Ishikawa (cell line): ENCODE measurements at regions not wholly inside any gene's neighbourhood (a gene's known extent, or its start where the extent isn't known, plus 50 kb on each side); places are given as distances from the start of the nearest gene placed in this dataset.

ENCODE experiments used
- TAF1 ChIP-seq: IDR thresholded peaks from 2 replicates; pipeline ENCODE4 v1.6.1; 2012; ENCODE audit warnings: low read depth, mild to moderate bottlenecking
- TF ChIP-seq, protein P1 (sequence below): IDR thresholded peaks from 2 replicates; pipeline ENCODE4 v1.6.1; 2012
- TF ChIP-seq, protein P2 (sequence below): IDR thresholded peaks from 2 replicates; pipeline ENCODE4 v1.6.1; 2012

DNA sequence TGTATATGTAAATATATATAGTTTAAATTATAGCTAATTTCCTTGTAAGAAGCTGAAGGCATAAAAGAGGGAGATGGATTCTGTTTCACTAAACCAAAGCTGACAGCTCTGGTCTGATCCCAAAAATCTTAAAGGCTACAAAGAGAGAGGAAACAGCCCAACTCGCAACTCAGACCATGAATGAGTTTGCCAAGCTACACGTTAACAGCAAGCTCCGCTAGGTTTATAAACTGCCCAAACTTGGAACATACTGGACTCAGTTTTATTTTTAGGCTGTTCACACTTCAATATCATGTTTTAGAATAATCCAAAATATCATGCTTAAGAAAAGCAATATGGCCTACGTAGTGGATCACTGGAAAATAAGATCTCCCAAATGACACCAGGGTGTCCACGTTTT is 318.3 kb upstream of the RPS23 start:
- TF ChIP-seq, protein P1, sequence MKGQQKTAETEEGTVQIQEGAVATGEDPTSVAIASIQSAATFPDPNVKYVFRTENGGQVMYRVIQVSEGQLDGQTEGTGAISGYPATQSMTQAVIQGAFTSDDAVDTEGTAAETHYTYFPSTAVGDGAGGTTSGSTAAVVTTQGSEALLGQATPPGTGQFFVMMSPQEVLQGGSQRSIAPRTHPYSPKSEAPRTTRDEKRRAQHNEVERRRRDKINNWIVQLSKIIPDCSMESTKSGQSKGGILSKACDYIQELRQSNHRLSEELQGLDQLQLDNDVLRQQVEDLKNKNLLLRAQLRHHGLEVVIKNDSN: no peak
- no peak for TF ChIP-seq TAF1
- TF ChIP-seq, protein P2, sequence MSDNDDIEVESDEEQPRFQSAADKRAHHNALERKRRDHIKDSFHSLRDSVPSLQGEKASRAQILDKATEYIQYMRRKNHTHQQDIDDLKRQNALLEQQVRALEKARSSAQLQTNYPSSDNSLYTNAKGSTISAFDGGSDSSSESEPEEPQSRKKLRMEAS: no peak
